H1 (cell line): ENCODE measurements at regions not wholly inside any gene's neighbourhood (a gene's known extent, or its start where the extent isn't known, plus 50 kb on each side); places are given as distances from the start of the nearest gene placed in this dataset.

Experiments used
- CTCF ChIA-PET: fragments of 300-600 bp; sonication (Branson Sonifier 250); formaldehyde crosslinking; loops from one replicate; lab custom pipeline; 2021; ENCODE audit not compliant: partially characterized antibody; lab: Charles Lee
- POLR2A ChIA-PET: fragments of 300-600 bp; sonication (Branson Sonifier 250); formaldehyde crosslinking; loops from one replicate; lab custom pipeline; 2021; ENCODE audit warnings: inconsistent platforms; ENCODE audit not compliant: partially characterized antibody; lab: Charles Lee
- DNase-seq, 2 experiments: peaks; one replicate each; pipeline versions ENCODE4 v3.0.0 to v3.0.0-alpha.2; 2010 to 2022; ENCODE audit warnings: low spot score in 2 of 2, low read depth in 1 of 2, mixed read lengths in 1 of 2
- FAIRE-seq: peaks from 2 replicates; lab custom pipeline; 2011; peaks lifted over from hg19 to GRCh38; lab: Jason Lieb, UNC
- H2AFZ ChIP-seq: 2 replicates; pipeline ENCODE4 v1.8.1; 2012; ENCODE audit warnings: low read length, inconsistent platforms
- H2AK5ac ChIP-seq: 2 replicates; pipeline ENCODE4 v1.6.1; 2013; ENCODE audit warnings: low read depth, low read length
- H2BK120ac ChIP-seq: replicated peaks from 2 replicates; pipeline ENCODE3; 2013; ENCODE audit warnings: low read depth, low read length, inconsistent platforms
- H2BK12ac ChIP-seq: 2 replicates; pipeline ENCODE4 v1.6.1; 2013; ENCODE audit warnings: low read depth, low read length
- H2BK15ac ChIP-seq: 2 replicates; pipeline ENCODE4 v1.6.1; 2013; ENCODE audit warnings: low read length
- H2BK20ac ChIP-seq: 2 replicates; pipeline ENCODE4 v1.6.1; 2013; ENCODE audit warnings: low read length
- H2BK5ac ChIP-seq: 2 replicates; pipeline ENCODE4 v1.6.1; 2013; ENCODE audit warnings: low read depth, low read length
- H3K14ac ChIP-seq: 2 replicates; pipeline ENCODE4 v1.6.1; 2013; ENCODE audit warnings: inconsistent platforms; ENCODE audit not compliant: insufficient read length
- H3K18ac ChIP-seq: 2 replicates; pipeline ENCODE4 v1.6.1; 2013; ENCODE audit warnings: low read length; ENCODE audit errors: extremely low read depth
- H3K23ac ChIP-seq: 2 replicates; pipeline ENCODE4 v1.6.1; 2013; ENCODE audit warnings: inconsistent platforms; ENCODE audit not compliant: insufficient read length
- H3K23me2 ChIP-seq: 2 replicates; pipeline ENCODE4 v1.6.1; 2013; ENCODE audit warnings: low read depth, low read length
- H3K27ac ChIP-seq: 2 replicates; pipeline ENCODE4 v1.6.1; 2011; ENCODE audit warnings: low read depth, low read length, inconsistent platforms
- H3K27me3 ChIP-seq, 4 experiments: replicated peaks in 1 of 4; 1 replicate in 1 of 4; 2 replicates in 3 of 4; pipeline versions ENCODE4 v1.6.1 to v1.8.1; 2011 to 2013; ENCODE audit warnings: low read length in 3 of 4, mild to moderate bottlenecking in 3 of 4, inconsistent platforms in 2 of 4, mixed read lengths in 2 of 4, moderate library complexity in 1 of 4; ENCODE audit not compliant: control insufficient read depth in 3 of 4, insufficient read depth in 3 of 4; ENCODE audit errors: extremely low read depth in 1 of 4
- H3K36me3 ChIP-seq, 4 experiments: 2 replicates each; pipeline versions ENCODE4 v1.6.1 to v1.8.1; 2011 to 2013; ENCODE audit warnings: mild to moderate bottlenecking in 4 of 4, low read length in 3 of 4, moderate library complexity in 2 of 4, control low read depth in 1 of 4, inconsistent platforms in 1 of 4; ENCODE audit not compliant: insufficient read depth in 4 of 4, control insufficient read depth in 2 of 4
- H3K4ac ChIP-seq: replicated peaks from 2 replicates; pipeline ENCODE3; 2013; ENCODE audit warnings: low read length, low read depth, mixed read lengths, inconsistent platforms; ENCODE audit not compliant: insufficient read length
- H3K4me1 ChIP-seq, 4 experiments: replicated peaks in 1 of 4; 1 replicate in 1 of 4; 2 replicates in 3 of 4; pipeline versions ENCODE4 v1.6.1 to v1.8.1; 2011 to 2013; ENCODE audit warnings: low read length in 3 of 4, inconsistent platforms in 2 of 4, mixed read lengths in 1 of 4; ENCODE audit not compliant: insufficient read depth in 4 of 4, control insufficient read depth in 3 of 4
- H3K4me2 ChIP-seq, 2 experiments: 2 replicates each; pipeline versions ENCODE4 v1.6.1 to v1.8.1; 2011 to 2013; ENCODE audit warnings: low read depth in 2 of 2, low read length in 2 of 2, control low read depth in 1 of 2, inconsistent platforms in 1 of 2, mild to moderate bottlenecking in 1 of 2; ENCODE audit not compliant: insufficient read depth in 1 of 2
- H3K4me3 ChIP-seq, 4 experiments: fragments of 200-600, 300-600 bp in 1 of 4; sonication (generic), shearing (Covaris generic), sonication (Bioruptor Twin) in 1 of 4; 2 replicates each; pipeline versions ENCODE4 v1.5.1 to v1.8.1; 2011 to 2016; ENCODE audit warnings: low read length in 4 of 4, low read depth in 3 of 4, control low read depth in 2 of 4, inconsistent platforms in 2 of 4, mild to moderate bottlenecking in 2 of 4, mixed read lengths in 1 of 4, moderate library complexity in 1 of 4; ENCODE audit not compliant: insufficient read depth in 2 of 4; ENCODE audit errors: extremely low read depth in 1 of 4
- H3K56ac ChIP-seq: replicated peaks from 2 replicates; pipeline ENCODE3; 2013; ENCODE audit warnings: low read depth, mild to moderate bottlenecking, mixed read lengths, low read length, inconsistent platforms; ENCODE audit not compliant: insufficient read length
- H3K79me1 ChIP-seq: 2 replicates; pipeline ENCODE4 v1.6.1; 2013; ENCODE audit warnings: low read depth, low read length, control low read depth
- H3K79me2 ChIP-seq, 2 experiments: 2 replicates each; pipeline versions ENCODE4 v1.6.1 to v1.8.1; 2012 to 2013; ENCODE audit warnings: low read length in 2 of 2, mild to moderate bottlenecking in 2 of 2, inconsistent platforms in 1 of 2; ENCODE audit not compliant: insufficient read depth in 2 of 2, control insufficient read depth in 1 of 2
- H3K9ac ChIP-seq, 4 experiments: replicated peaks in 1 of 4; 1 replicate in 1 of 4; 2 replicates in 3 of 4; pipeline versions ENCODE4 v1.6.1 to v1.8.1; 2011 to 2013; ENCODE audit warnings: low read depth in 3 of 4, low read length in 3 of 4, control low read depth in 2 of 4, mild to moderate bottlenecking in 2 of 4, moderate library complexity in 2 of 4, inconsistent platforms in 1 of 4; ENCODE audit errors: extremely low read depth in 1 of 4
- H3K9me3 ChIP-seq, 2 experiments: 2 replicates each; pipeline versions ENCODE4 v1.6.1 to v1.8.1; 2012 to 2013; ENCODE audit warnings: mild to moderate bottlenecking in 2 of 2, moderate library complexity in 2 of 2, control low read depth in 1 of 2, inconsistent platforms in 1 of 2, low read depth in 1 of 2, low read length in 1 of 2, mixed read lengths in 1 of 2; ENCODE audit not compliant: insufficient read depth in 2 of 2
- H4K20me1 ChIP-seq, 2 experiments: replicated peaks in 1 of 2; 2 replicates each; pipeline versions ENCODE3 to v1.8.1; 2011 to 2013; ENCODE audit warnings: inconsistent platforms in 2 of 2, low read length in 2 of 2, mild to moderate bottlenecking in 1 of 2; ENCODE audit not compliant: insufficient read depth in 2 of 2, control insufficient read depth in 1 of 2
- H4K5ac ChIP-seq: 2 replicates; pipeline ENCODE4 v1.6.1; 2013; ENCODE audit warnings: low read length, low read depth, mixed read lengths, inconsistent platforms; ENCODE audit not compliant: insufficient read length
- H4K8ac ChIP-seq: 2 replicates; pipeline ENCODE4 v1.8.0; 2013; ENCODE audit warnings: mild to moderate bottlenecking, moderate library complexity, low read length, inconsistent platforms; ENCODE audit not compliant: insufficient read depth; ENCODE audit errors: extremely low read depth
- H4K91ac ChIP-seq: replicated peaks from 2 replicates; pipeline ENCODE3; 2013; ENCODE audit warnings: low read length, mixed read lengths, inconsistent platforms; ENCODE audit not compliant: insufficient read length
- CREB1 ChIP-seq: IDR thresholded peaks from 2 replicates; pipeline ENCODE4 v1.6.1; 2012; ENCODE audit warnings: inconsistent platforms
- EP300 ChIP-seq, 2 experiments: IDR thresholded peaks; 1 replicate in 1 of 2; 2 replicates in 1 of 2; pipeline ENCODE4 v1.6.1; 2011 to 2012; ENCODE audit warnings: low read depth in 2 of 2, low read length in 2 of 2, mild to moderate bottlenecking in 2 of 2, borderline replicate concordance in 1 of 2, inconsistent platforms in 1 of 2, moderate library complexity in 1 of 2
- KDM4A ChIP-seq: IDR thresholded peaks from one replicate; pipeline ENCODE4 v1.7.1; 2012; ENCODE audit warnings: low read depth, mild to moderate bottlenecking, moderate library complexity, low read length, inconsistent platforms; ENCODE audit not compliant: severe bottlenecking
- MAFK ChIP-seq: IDR thresholded peaks from 2 replicates; pipeline ENCODE4 v1.6.1; 2012; ENCODE audit warnings: low read depth, mild to moderate bottlenecking, improper control_type of control experiment, low read length
- POU5F1 ChIP-seq: IDR thresholded peaks from 2 replicates; pipeline ENCODE4 v1.6.1; 2011; ENCODE audit warnings: low read depth, mild to moderate bottlenecking, low read length, moderate library complexity
- SIRT6 ChIP-seq: IDR thresholded peaks from one replicate; pipeline ENCODE4 v1.7.1; 2012; ENCODE audit warnings: low read length, inconsistent platforms
- SP2 ChIP-seq: IDR thresholded peaks from 2 replicates; pipeline ENCODE4 v1.6.1; 2012; ENCODE audit warnings: mild to moderate bottlenecking, low read length, inconsistent platforms
- SP4 ChIP-seq: IDR thresholded peaks from 2 replicates; pipeline ENCODE4 v1.6.1; 2012; ENCODE audit warnings: low read length, inconsistent platforms
- TAF1 ChIP-seq: IDR thresholded peaks from 2 replicates; pipeline ENCODE4 v1.6.1; 2011; ENCODE audit warnings: mild to moderate bottlenecking, low read depth, low read length
- TAF7 ChIP-seq: optimal IDR thresholded peaks from 2 replicates; pipeline ENCODE3; 2011; ENCODE audit warnings: low read depth, mild to moderate bottlenecking, inconsistent platforms, low read length, moderate library complexity, borderline replicate concordance
- WGBS, 2 experiments: shearing (Covaris generic) in 1 of 2; methylation state at CpG; one replicate each; pipeline versions ENCODE4 v1.1.6 to v1.1.7; 2013 to 2015; ENCODE audit warnings: low lambda C conversion rate in 2 of 2, mixed read lengths in 2 of 2, inconsistent platforms in 1 of 2, low coverage in 1 of 2, missing lambda C conversion rate in 1 of 2; ENCODE audit not compliant: insufficient replicate concordance in 2 of 2, insufficient coverage in 1 of 2, insufficient read length in 1 of 2; ENCODE audit errors: extremely low coverage in 1 of 2, missing lambda C conversion rate in 1 of 2; 5-methylcytosine and 5-hydroxymethylcytosine counted together
- TF ChIP-seq, protein P1 (sequence below): IDR thresholded peaks from 2 replicates; pipeline ENCODE4 v1.6.1; 2012; ENCODE audit warnings: low read length, inconsistent platforms

DNA sequence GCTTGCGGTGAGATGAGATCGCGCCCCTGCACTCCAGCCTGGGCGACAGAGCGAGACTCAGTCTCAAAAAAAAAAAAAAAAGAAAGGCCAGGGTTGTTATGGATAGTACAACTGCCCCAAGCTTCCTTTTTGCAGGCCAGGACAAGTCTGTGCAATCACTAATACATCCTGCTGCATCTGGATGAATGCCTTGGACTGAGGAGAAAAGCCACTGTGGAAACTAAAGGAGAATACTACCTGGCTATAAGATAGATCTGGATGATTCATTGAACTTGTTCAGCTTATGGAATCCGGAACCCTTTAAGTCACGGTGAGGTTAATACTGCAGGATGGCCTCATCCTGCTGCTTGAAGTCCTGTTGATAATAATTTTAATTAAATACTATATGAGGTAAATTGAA lies 278.2 kb downstream of the TFAP2A start:
- H3K9me3 ChIP-seq, result peaks cover 8 to 10% of the 10 kb centered on the region in 2 experiments
- no peak overlapping the region for H2BK20ac ChIP-seq
- no peak overlapping the region for H3K18ac ChIP-seq
- H3K27me3 ChIP-seq, result no peaks in the 10 kb centered on the region
- no peaks in the 10 kb centered on the region for H3K36me3 ChIP-seq
- no peak overlapping the region for H4K5ac ChIP-seq
- no peaks in the 10 kb centered on the region for H3K23me2 ChIP-seq
- no peak overlapping the region for H2BK120ac ChIP-seq
- no peak overlapping the region for H3K9ac ChIP-seq
- H3K4me2 ChIP-seq, result no peak overlapping the region
- 74% methylated on average over 5 of the region's 7 CpGs; no CpG with 5 or more reads in 1 of the 2 experiments for WGBS, 2 experiments
- no peaks in the 10 kb centered on the region for H3K79me2 ChIP-seq
- no peak overlapping the region for H2AK5ac ChIP-seq
- no peak overlapping the region for H2AFZ ChIP-seq
- H3K4ac ChIP-seq, result no peak overlapping the region
- POLR2A ChIA-PET, result no interaction called here
- H2BK15ac ChIP-seq, result no peak overlapping the region
- H4K20me1 ChIP-seq, result no peaks in the 10 kb centered on the region
- H3K79me1 ChIP-seq, result no peaks in the 10 kb centered on the region
- DNase-seq (no peak), FAIRE-seq (no peak)
- H3K56ac ChIP-seq, result no peak overlapping the region
- no peak overlapping the region for H3K27ac ChIP-seq
- H2BK5ac ChIP-seq, result no peak overlapping the region
- CTCF ChIA-PET, result interaction anchor here (0.7 kb wide), 1 partner anchor 220 kb away, joined by 3 read pairs; no protein-coding TSS in a partner anchor
- no peak overlapping the region for H2BK12ac ChIP-seq
- H4K8ac ChIP-seq, result no peak overlapping the region
- no peak overlapping the region for H3K14ac ChIP-seq
- H4K91ac ChIP-seq, result no peak overlapping the region
- H3K4me3 ChIP-seq, result no peak overlapping the region
- no peak overlapping the region for H3K23ac ChIP-seq
- H3K4me1 ChIP-seq, result no peaks in the 10 kb centered on the region
- TF ChIP-seq EP300 (IDR thresholded peaks at IDR 0.05; ENCODE audit: borderline replicate concordance in 1 of 2, low read depth in 2 of 2, low read length in 2 of 2) (no peak), TAF1 (no peak), CREB1 (no peak), TAF7 (no peak), MAFK (no peak), SIRT6 (no peak), POU5F1 (no peak), SP2 (no peak), SP4 (no peak), KDM4A (no peak)
- TF ChIP-seq, protein P1, sequence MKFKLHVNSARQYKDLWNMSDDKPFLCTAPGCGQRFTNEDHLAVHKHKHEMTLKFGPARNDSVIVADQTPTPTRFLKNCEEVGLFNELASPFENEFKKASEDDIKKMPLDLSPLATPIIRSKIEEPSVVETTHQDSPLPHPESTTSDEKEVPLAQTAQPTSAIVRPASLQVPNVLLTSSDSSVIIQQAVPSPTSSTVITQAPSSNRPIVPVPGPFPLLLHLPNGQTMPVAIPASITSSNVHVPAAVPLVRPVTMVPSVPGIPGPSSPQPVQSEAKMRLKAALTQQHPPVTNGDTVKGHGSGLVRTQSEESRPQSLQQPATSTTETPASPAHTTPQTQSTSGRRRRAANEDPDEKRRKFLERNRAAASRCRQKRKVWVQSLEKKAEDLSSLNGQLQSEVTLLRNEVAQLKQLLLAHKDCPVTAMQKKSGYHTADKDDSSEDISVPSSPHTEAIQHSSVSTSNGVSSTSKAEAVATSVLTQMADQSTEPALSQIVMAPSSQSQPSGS, result no peak
